ENCODE measurements at regions not wholly inside any gene's neighbourhood (a gene's known extent, or its start where the extent isn't known, plus 50 kb on each side); places are given as distances from the start of the nearest gene placed in this dataset.

DNA sequence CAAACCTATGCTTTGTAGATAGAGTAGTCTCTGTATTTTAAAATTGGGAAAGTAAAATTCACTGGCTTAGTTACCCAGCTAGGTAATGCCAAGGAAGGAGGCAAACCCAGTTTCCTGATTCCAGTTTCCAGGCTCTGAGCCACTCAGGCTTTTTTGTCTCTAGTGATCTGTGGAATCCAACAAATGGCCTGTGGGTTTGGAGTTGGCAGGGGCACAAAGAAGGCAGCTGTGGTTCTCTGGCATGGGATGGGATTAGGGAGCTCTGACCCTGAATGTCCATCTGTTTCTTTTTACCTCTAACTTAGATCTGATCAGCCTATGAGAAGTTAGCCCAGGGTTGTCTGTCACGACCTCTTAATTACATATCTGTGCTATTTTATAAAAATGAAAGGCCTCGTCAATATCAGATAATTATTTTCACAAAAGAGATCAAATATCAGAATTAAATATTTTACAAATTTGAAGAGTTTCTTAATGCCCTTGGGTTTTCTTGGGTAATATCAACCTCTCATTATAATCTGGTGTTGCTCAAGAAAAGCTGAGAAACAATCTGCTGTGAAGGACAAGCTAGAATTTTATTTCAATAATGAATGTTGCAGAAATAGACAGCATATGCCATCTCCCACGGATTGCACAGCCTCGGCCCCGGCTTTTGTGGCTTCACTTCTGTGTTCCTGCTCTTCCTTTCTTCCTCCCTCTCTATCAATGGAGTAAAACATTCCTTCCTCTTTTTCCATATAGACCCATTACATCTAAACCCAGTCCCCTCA lies 63.7 kb upstream of the DAZL start:
- POLR2A ChIA-PET: no interaction called here
- DNase-seq: no peak
- no peaks in the 10 kb centered on the region for H3K36me3 ChIP-seq (ENCODE audit: insufficient read depth, low read length)
- H3K4me3 ChIP-seq (ENCODE audit: low read length): no peak overlapping the region
- CTCF ChIA-PET: no interaction called here
- Mint-ChIP-seq H3K4me3 (no peak overlapping the region), H3K4me1 (ENCODE audit: low read depth) (no peaks in the 10 kb centered on the region), H3K27ac (no peak overlapping the region), H3K27me3 (peaks cover 2% of the 10 kb centered on the region), H3K9me3 (no peaks in the 10 kb centered on the region), H3K36me3 (ENCODE audit: low read depth) (no peaks in the 10 kb centered on the region)
- ATAC-seq (ENCODE audit: poor library complexity): no peak
- TF ChIP-seq, protein P1, sequence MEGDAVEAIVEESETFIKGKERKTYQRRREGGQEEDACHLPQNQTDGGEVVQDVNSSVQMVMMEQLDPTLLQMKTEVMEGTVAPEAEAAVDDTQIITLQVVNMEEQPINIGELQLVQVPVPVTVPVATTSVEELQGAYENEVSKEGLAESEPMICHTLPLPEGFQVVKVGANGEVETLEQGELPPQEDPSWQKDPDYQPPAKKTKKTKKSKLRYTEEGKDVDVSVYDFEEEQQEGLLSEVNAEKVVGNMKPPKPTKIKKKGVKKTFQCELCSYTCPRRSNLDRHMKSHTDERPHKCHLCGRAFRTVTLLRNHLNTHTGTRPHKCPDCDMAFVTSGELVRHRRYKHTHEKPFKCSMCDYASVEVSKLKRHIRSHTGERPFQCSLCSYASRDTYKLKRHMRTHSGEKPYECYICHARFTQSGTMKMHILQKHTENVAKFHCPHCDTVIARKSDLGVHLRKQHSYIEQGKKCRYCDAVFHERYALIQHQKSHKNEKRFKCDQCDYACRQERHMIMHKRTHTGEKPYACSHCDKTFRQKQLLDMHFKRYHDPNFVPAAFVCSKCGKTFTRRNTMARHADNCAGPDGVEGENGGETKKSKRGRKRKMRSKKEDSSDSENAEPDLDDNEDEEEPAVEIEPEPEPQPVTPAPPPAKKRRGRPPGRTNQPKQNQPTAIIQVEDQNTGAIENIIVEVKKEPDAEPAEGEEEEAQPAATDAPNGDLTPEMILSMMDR (IDR thresholded peaks at IDR 0.05): no peak
- no peaks in the 10 kb centered on the region for H3K4me1 ChIP-seq (ENCODE audit: insufficient read depth, low read length)
- intact Hi-C loops (cut with DNase I, micrococcal nuclease): no loop called here
- peaks cover 0 to 2% of the 10 kb centered on the region in 2 experiments for H3K27me3 ChIP-seq (ENCODE audit: control insufficient read depth in 1 of 2, insufficient read depth in 2 of 2, low read length in 2 of 2)
- H3K27ac ChIP-seq (ENCODE audit: low read depth in 1 of 2, low read length in 2 of 2): no peak overlapping the region
- no peaks in the 10 kb centered on the region for H3K9me3 ChIP-seq (ENCODE audit: control insufficient read depth in 1 of 2, insufficient read depth in 1 of 2, low read length in 2 of 2)

DNA sequence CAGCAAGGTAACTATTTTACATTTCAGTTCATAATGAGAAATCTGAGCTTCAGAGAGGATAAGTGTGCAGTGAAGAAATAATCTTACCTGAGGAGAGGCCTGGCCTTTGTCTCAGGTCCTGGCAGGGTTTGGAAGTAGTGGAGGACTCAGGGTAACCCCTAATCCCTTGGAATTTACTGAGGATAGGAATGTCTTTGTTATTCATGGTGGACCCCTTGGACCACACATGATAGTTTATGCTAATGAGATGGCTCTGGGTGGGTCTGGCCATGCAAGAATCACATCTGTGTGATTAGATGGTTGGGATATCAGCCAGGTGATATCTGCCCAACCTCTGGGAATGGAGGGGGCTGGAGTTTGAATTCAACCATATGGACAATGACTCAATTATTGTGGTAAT lies 65.0 kb upstream of the DAZL start:
- H3K4me3 Mint-ChIP-seq: no peak overlapping the region
- no peak for ATAC-seq (ENCODE audit: poor library complexity)
- CTCF ChIA-PET: no interaction called here

DNA sequence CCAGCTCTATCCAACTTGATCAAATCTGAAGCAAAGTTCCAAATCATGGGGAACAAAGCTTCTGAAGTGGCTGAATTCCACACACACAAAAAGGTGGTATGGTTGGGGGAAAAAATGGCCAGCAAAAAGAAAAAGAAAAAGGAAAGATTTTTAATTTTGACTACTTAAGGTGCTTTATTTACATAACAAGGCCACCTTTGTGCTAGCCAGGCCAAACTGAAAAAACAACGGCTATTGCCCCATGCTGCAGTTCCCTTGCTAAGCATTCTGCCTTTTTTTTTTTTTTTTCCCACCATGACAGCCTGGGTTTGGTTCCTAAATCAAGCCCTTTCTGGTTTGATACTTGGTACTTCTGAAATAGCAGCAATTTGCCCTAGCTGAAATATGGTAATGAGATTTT lies 66.5 kb upstream of the DAZL start:
- H3K27me3 ChIP-seq (ENCODE audit: control insufficient read depth in 1 of 2, insufficient read depth in 2 of 2, low read length in 2 of 2): no peaks in the 10 kb centered on the region
- DNase-seq (no peak), ATAC-seq (ENCODE audit: poor library complexity) (no peak)
- peaks cover 8% of the 10 kb centered on the region for H3K36me3 Mint-ChIP-seq (ENCODE audit: low read depth)
- H3K27ac ChIP-seq (ENCODE audit: low read depth in 1 of 2, low read length in 2 of 2): no peak overlapping the region
- H3K4me1 ChIP-seq (ENCODE audit: insufficient read depth, low read length): no peaks in the 10 kb centered on the region
- intact Hi-C loops (cut with DNase I, micrococcal nuclease): no loop called here
- H3K27ac Mint-ChIP-seq: no peak overlapping the region
- POLR2A ChIA-PET: no interaction called here
- H3K9me3 ChIP-seq (ENCODE audit: control insufficient read depth in 1 of 2, insufficient read depth in 1 of 2, low read length in 2 of 2): peaks cover 3 to 5% of the 10 kb centered on the region in 2 experiments
- H3K36me3 ChIP-seq (ENCODE audit: insufficient read depth, low read length): no peaks in the 10 kb centered on the region
- H3K27me3 Mint-ChIP-seq: no peaks in the 10 kb centered on the region
- no peaks in the 10 kb centered on the region for H3K4me1 Mint-ChIP-seq (ENCODE audit: low read depth)
- H3K9me3 Mint-ChIP-seq: peaks cover 2% of the 10 kb centered on the region
- no peak overlapping the region for H3K4me3 Mint-ChIP-seq
- TF ChIP-seq, protein P1 (IDR thresholded peaks at IDR 0.05): no peak
- CTCF ChIA-PET: interaction anchor here (0.6 to 0.7 kb wide), 2 partner anchors 533 to 1114 kb away, joined by 3 read pairs; no protein-coding TSS in a partner anchor
- H3K4me3 ChIP-seq (ENCODE audit: low read length): no peak overlapping the region

More for the DNA sequence above, 65.0 kb upstream of the DAZL start:
- H3K4me3 ChIP-seq (ENCODE audit: low read length): no peak overlapping the region
- H3K36me3 Mint-ChIP-seq (ENCODE audit: low read depth): no peaks in the 10 kb centered on the region
- no peaks in the 10 kb centered on the region for H3K4me1 Mint-ChIP-seq (ENCODE audit: low read depth)
- POLR2A ChIA-PET: no interaction called here
- H3K9me3 Mint-ChIP-seq: no peaks in the 10 kb centered on the region
- no peaks in the 10 kb centered on the region for H3K36me3 ChIP-seq (ENCODE audit: insufficient read depth, low read length)
- H3K27ac Mint-ChIP-seq: no peak overlapping the region
- H3K27me3 Mint-ChIP-seq: no peaks in the 10 kb centered on the region
- H3K9me3 ChIP-seq (ENCODE audit: control insufficient read depth in 1 of 2, insufficient read depth in 1 of 2, low read length in 2 of 2): no peaks in the 10 kb centered on the region
- no peak for DNase-seq
- no peaks in the 10 kb centered on the region for H3K27me3 ChIP-seq (ENCODE audit: control insufficient read depth in 1 of 2, insufficient read depth in 2 of 2, low read length in 2 of 2)
- H3K27ac ChIP-seq (ENCODE audit: low read depth in 1 of 2, low read length in 2 of 2): no peak overlapping the region
- no peaks in the 10 kb centered on the region for H3K4me1 ChIP-seq (ENCODE audit: insufficient read depth, low read length)
- intact Hi-C loops (cut with DNase I, micrococcal nuclease): no loop called here
- TF ChIP-seq, protein P1 (IDR thresholded peaks at IDR 0.05): no peak
